Spinal cord (tissue), 9 donors: ENCODE measurements at regions not wholly inside any gene's neighbourhood (a gene's known extent, or its start where the extent isn't known, plus 50 kb on each side); places are given as distances from the start of the nearest gene placed in this dataset.

Source experiments
- DNase-seq, 6 donors: peaks; one replicate each; pipeline versions ENCODE4 v3.0.0 to v3.0.0-alpha.2; 2013 to 2015; ENCODE audit warnings: low spot score in 6 of 6, low read depth in 4 of 6
- H3K27ac ChIP-seq: one replicate; pipeline ENCODE4 v1.5.1; 2013; ENCODE audit warnings: low read depth, low read length, control low read depth
- H3K27me3 ChIP-seq: one replicate; pipeline ENCODE4 v1.6.1; 2013; ENCODE audit warnings: low read length; ENCODE audit not compliant: control insufficient read depth, insufficient read depth
- H3K36me3 ChIP-seq: one replicate; pipeline ENCODE4 v1.6.1; 2013; ENCODE audit warnings: low read length; ENCODE audit not compliant: control insufficient read depth, insufficient read depth
- H3K4me1 ChIP-seq: one replicate; pipeline ENCODE4 v1.6.1; 2013; ENCODE audit warnings: low read length; ENCODE audit not compliant: control insufficient read depth, insufficient read depth
- H3K4me3 ChIP-seq: one replicate; pipeline ENCODE4 v1.5.1; 2013; ENCODE audit warnings: low read depth, low read length, control low read depth
- H3K9me3 ChIP-seq: one replicate; pipeline ENCODE4 v1.6.1; 2013; ENCODE audit warnings: low read length; ENCODE audit not compliant: control insufficient read depth, insufficient read depth
- WGBS: methylation state at CpG from one replicate; pipeline ENCODE4 v1.1.5; 2013; ENCODE audit warnings: missing lambda C conversion rate; ENCODE audit not compliant: insufficient coverage; 5-methylcytosine and 5-hydroxymethylcytosine counted together
- donor health status: healthy.

GRCh38 chr15:39075756-39076341 is 505.0 kb upstream of the THBS1 start:
- Histone ChIP-seq H3K27ac (no peak overlapping the region), H3K27me3 (no peaks in the 10 kb centered on the region), H3K4me1 (no peaks in the 10 kb centered on the region), H3K4me3 (no peak overlapping the region), H3K9me3 (no peaks in the 10 kb centered on the region), H3K36me3 (no peaks in the 10 kb centered on the region)
- 83% methylated on average over 1 of the region's 7 CpGs for WGBS
- DNase-seq = no peak

- 100% methylated on average over 2 of the region's 3 CpGs for WGBS
- Histone ChIP-seq H3K4me1 (no peaks in the 10 kb centered on the region), H3K36me3 (no peaks in the 10 kb centered on the region), H3K9me3 (no peaks in the 10 kb centered on the region), H3K4me3 (no peak overlapping the region), H3K27ac (no peak overlapping the region), H3K27me3 (no peaks in the 10 kb centered on the region)
- no peak for DNase-seq
Observed at GRCh38 chr15:39078026-39078425, 502.9 kb upstream of the THBS1 start.

DNA sequence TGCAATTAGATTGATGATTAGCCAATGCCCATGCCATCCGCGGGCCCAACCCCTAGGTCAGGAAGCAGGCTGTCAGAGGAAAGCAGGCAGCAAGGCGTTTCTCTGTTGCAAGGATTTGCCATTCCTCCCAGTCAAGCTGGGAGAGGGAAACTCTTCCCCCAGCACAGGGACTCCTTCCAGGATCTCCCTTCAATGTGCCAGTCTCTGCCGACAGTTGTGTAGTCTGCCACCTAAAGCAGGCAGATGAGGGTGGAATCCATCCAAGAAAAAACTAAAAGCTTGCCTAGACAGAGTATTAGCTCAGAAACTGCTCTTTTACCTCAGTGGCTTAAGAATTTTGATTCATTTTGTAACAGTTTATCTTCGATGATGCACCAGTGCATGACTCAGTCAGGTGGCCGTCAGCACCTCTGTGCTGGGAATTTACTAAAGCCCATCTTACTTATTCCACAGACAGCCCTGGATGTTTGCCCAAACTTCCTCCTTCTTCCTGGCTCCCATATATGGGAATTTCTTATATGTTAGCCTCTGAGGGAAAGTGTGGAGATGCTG is 501.5 kb upstream of the THBS1 start:
- Histone ChIP-seq H3K27me3 (no peaks in the 10 kb centered on the region), H3K27ac (no peak overlapping the region), H3K4me1 (no peaks in the 10 kb centered on the region), H3K36me3 (no peaks in the 10 kb centered on the region), H3K4me3 (no peak overlapping the region), H3K9me3 (no peaks in the 10 kb centered on the region)
- DNase-seq = peak in 1 of 6 donors; percentile 95
- WGBS = 55% methylated on average over 5 of the region's 6 CpGs

GRCh38 chr15:39083213-39083612 is 497.7 kb upstream of the THBS1 start:
- Histone ChIP-seq H3K36me3 (no peaks in the 10 kb centered on the region), H3K27ac (no peak overlapping the region), H3K27me3 (no peaks in the 10 kb centered on the region), H3K4me1 (no peaks in the 10 kb centered on the region), H3K4me3 (no peak overlapping the region), H3K9me3 (no peaks in the 10 kb centered on the region)
- DNase-seq = no peak
- 100% methylated on average over 1 of the region's 2 CpGs for WGBS

DNA sequence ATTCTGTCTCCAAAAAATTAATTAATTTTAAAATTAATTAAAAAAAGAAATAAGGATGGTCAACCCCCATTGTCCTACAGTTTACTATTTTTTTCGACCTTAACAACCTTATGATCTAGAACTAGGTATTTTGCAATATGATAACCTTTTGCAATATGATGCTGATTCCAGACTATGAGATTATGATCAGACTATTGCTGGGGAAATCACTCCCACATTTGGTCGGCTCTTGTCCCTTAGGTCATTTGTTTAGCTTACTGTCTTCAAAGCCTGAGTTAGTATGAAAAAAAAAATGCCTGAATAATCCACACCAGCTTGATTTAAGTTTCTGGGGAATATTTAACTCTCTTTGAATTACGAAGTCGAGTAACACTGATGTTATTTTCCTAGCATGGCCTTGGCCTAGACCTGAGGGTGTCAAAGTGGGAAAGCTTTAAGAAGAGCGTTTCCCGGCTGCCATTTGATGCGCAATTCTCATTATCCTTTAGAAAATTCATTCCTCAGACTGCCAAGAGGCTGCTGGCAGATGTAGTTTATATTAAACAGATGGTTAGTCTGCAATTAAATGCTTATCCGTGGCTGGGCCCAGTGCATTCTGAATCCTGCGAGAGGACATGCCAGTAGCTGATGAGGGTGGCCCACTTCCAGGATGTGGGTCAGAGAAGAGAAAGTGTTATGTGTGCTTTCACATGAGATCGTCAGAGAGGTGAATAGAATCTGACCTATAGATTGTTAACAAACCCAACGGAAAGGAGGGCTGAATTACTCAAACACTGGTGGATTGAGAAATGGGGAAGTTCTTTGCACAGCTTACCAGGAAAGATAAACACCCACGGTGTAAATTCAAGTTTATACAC is 496.0 kb upstream of the THBS1 start:
- no peaks in the 10 kb centered on the region for H3K27me3 ChIP-seq
- no peak overlapping the region for H3K4me3 ChIP-seq
- no peaks in the 10 kb centered on the region for H3K9me3 ChIP-seq
- WGBS = 16% methylated on average over 2 of the region's 12 CpGs
- DNase-seq = peak in 3 of 6 donors; percentile 14 to 93 (median 92)
- no peaks in the 10 kb centered on the region for H3K36me3 ChIP-seq
- H3K27ac ChIP-seq = no peak overlapping the region
- H3K4me1 ChIP-seq = no peaks in the 10 kb centered on the region

GRCh38 chr15:39086641-39087040 is 494.2 kb upstream of the THBS1 start:
- peak in 1 of 6 donors; percentile 51 for DNase-seq
- Histone ChIP-seq H3K9me3 (no peaks in the 10 kb centered on the region), H3K27me3 (no peaks in the 10 kb centered on the region), H3K36me3 (no peaks in the 10 kb centered on the region), H3K4me3 (no peak overlapping the region), H3K27ac (no peak overlapping the region), H3K4me1 (no peaks in the 10 kb centered on the region)
- WGBS = 94% methylated on average over 2 of the region's 5 CpGs

DNA sequence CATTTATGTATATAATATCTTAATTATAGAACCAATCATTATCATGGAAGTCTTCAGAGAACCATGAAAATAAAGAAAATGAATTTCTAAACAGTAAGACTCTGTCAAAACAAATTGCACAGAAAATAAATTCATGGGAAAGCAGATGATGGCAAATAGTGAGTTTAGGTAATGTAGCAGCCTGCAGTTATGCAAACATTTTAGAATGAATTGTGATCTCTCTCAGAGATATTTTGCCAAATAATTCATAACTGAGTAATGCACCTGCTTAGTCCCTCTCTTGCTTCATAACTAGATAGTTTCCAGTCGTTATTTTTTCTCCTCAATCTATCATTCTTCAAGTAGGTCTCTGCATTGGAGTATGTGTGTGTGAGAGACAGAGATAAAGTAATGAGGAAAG is 492.7 kb upstream of the THBS1 start:
- no peak overlapping the region for H3K4me3 ChIP-seq
- no peaks in the 10 kb centered on the region for H3K27me3 ChIP-seq
- no peaks in the 10 kb centered on the region for H3K9me3 ChIP-seq
- peak in 1 of 6 donors; percentile 61 for DNase-seq
- no peaks in the 10 kb centered on the region for H3K4me1 ChIP-seq
- H3K36me3 ChIP-seq = no peaks in the 10 kb centered on the region
- no CpG with 5 or more reads among the region's 1 CpG for WGBS
- no peak overlapping the region for H3K27ac ChIP-seq

- H3K9me3 ChIP-seq = no peaks in the 10 kb centered on the region
- WGBS = 93% methylated on average over 4 of the region's 4 CpGs
- no peaks in the 10 kb centered on the region for H3K4me1 ChIP-seq
- no peak overlapping the region for H3K4me3 ChIP-seq
- H3K36me3 ChIP-seq = no peaks in the 10 kb centered on the region
- no peak for DNase-seq
- no peak overlapping the region for H3K27ac ChIP-seq
- no peaks in the 10 kb centered on the region for H3K27me3 ChIP-seq
Observed at GRCh38 chr15:39092354-39092753, 488.5 kb upstream of the THBS1 start.

GRCh38 chr15:39092761-39093160 is 488.1 kb upstream of the THBS1 start:
- no peaks in the 10 kb centered on the region for H3K4me1 ChIP-seq

GRCh38 chr15:39094116-39094515 is 486.8 kb upstream of the THBS1 start:
- Histone ChIP-seq H3K4me1 (no peaks in the 10 kb centered on the region), H3K27me3 (no peaks in the 10 kb centered on the region), H3K4me3 (no peak overlapping the region), H3K27ac (no peak overlapping the region), H3K36me3 (no peaks in the 10 kb centered on the region), H3K9me3 (no peaks in the 10 kb centered on the region)
- DNase-seq = no peak

More at GRCh38 chr15:39092761-39093160, 488.1 kb upstream of the THBS1 start:
- 94% methylated on average over 2 of the region's 2 CpGs for WGBS
- no peak overlapping the region for H3K4me3 ChIP-seq
- H3K27ac ChIP-seq = no peak overlapping the region
- no peaks in the 10 kb centered on the region for H3K27me3 ChIP-seq
- no peaks in the 10 kb centered on the region for H3K9me3 ChIP-seq
- DNase-seq = no peak
- H3K36me3 ChIP-seq = no peaks in the 10 kb centered on the region
